ENCODE measurements at regions not wholly inside any gene's neighbourhood (a gene's known extent, or its start where the extent isn't known, plus 50 kb on each side); places are given as distances from the start of the nearest gene placed in this dataset.

DNA sequence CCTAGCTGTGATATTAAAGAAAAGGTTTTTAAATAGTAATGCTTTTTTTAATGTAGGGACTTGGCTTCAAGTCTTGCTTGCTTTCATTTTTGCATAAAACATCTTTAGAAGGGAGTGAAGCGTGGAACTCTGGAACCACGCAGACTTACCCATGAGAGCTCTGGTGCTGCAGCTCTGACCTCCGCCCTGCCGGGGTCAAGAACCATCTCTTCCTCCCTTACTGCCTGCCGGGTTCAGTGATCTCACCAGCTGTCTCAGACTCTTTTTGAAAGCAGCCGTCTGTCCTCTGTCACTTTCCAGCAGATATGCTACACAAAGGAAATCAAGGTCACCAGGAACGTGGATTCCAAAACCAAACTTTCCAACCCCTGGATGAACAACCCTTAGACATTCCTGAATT, 353.8 kb downstream of the GPR37 start:
- Histone ChIP-seq H4K20me1 (ENCODE audit: insufficient read depth, low read length) (no peaks in the 10 kb centered on the region), H3K27me3 (ENCODE audit: insufficient read depth, low read length, poor library complexity) (no peaks in the 10 kb centered on the region), H3K9ac (ENCODE audit: low read depth, low read length) (no peak overlapping the region), H2AFZ (ENCODE audit: low read depth, low read length) (no peak overlapping the region), H3K4me2 (ENCODE audit: insufficient read depth, low read length) (no peak overlapping the region), H3K79me2 (ENCODE audit: insufficient read depth, low read length) (no peaks in the 10 kb centered on the region), H3K27ac (ENCODE audit: low read length) (no peak overlapping the region), H3K4me3 (ENCODE audit: low read depth in 1 of 2, low read length in 2 of 2) (no peak overlapping the region), H3K9me3 (ENCODE audit: insufficient read depth, low read length, severe bottlenecking) (no peaks in the 10 kb centered on the region), H3K4me1 (ENCODE audit: insufficient read depth, low read length) (no peaks in the 10 kb centered on the region), H3K36me3 (ENCODE audit: insufficient read depth, low read length) (no peaks in the 10 kb centered on the region)
- no peak for TF ChIP-seq EZH2 (IDR thresholded peaks at IDR 0.05; ENCODE audit: borderline replicate concordance, low read depth, low read length, severe bottlenecking)
- TF ChIP-seq, protein P1, sequence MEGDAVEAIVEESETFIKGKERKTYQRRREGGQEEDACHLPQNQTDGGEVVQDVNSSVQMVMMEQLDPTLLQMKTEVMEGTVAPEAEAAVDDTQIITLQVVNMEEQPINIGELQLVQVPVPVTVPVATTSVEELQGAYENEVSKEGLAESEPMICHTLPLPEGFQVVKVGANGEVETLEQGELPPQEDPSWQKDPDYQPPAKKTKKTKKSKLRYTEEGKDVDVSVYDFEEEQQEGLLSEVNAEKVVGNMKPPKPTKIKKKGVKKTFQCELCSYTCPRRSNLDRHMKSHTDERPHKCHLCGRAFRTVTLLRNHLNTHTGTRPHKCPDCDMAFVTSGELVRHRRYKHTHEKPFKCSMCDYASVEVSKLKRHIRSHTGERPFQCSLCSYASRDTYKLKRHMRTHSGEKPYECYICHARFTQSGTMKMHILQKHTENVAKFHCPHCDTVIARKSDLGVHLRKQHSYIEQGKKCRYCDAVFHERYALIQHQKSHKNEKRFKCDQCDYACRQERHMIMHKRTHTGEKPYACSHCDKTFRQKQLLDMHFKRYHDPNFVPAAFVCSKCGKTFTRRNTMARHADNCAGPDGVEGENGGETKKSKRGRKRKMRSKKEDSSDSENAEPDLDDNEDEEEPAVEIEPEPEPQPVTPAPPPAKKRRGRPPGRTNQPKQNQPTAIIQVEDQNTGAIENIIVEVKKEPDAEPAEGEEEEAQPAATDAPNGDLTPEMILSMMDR (IDR thresholded peaks at IDR 0.05; ENCODE audit: borderline replicate concordance, extremely low read depth, low read length, poor library complexity, severe bottlenecking) = no peak
- ATAC-seq (ENCODE audit: insufficient read depth, low read depth) (no peak), DNase-seq (no peak)

DNA sequence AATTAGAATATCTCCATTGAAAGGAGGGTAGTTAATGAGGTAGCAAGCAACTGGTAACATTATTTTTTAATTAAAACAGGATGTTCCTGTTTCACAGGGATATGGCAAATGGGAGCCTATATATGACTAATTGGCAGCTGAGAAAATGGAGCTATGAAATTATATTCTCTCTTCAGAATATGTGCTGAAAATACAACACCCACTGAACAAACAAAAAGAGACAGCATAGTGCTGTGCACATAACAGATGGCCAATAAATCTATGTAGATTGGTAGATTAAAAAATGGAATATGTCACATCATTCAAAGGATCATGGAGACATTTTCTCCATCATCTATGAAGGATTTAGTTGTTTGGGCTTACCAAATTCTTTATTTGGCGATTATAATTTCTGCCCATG, 362.0 kb downstream of the GPR37 start:
- Histone ChIP-seq H2AFZ (ENCODE audit: low read depth, low read length) (no peak overlapping the region), H3K27me3 (ENCODE audit: insufficient read depth, low read length, poor library complexity) (no peaks in the 10 kb centered on the region), H3K4me2 (ENCODE audit: insufficient read depth, low read length) (no peak overlapping the region), H3K36me3 (ENCODE audit: insufficient read depth, low read length) (no peaks in the 10 kb centered on the region), H4K20me1 (ENCODE audit: insufficient read depth, low read length) (no peaks in the 10 kb centered on the region), H3K79me2 (ENCODE audit: insufficient read depth, low read length) (no peaks in the 10 kb centered on the region), H3K9ac (ENCODE audit: low read depth, low read length) (no peak overlapping the region), H3K4me1 (ENCODE audit: insufficient read depth, low read length) (no peaks in the 10 kb centered on the region), H3K9me3 (ENCODE audit: insufficient read depth, low read length, severe bottlenecking) (no peaks in the 10 kb centered on the region), H3K27ac (ENCODE audit: low read length) (no peak overlapping the region), H3K4me3 (ENCODE audit: low read depth in 1 of 2, low read length in 2 of 2) (no peak overlapping the region)
- TF ChIP-seq, protein P1 (IDR thresholded peaks at IDR 0.05; ENCODE audit: borderline replicate concordance, extremely low read depth, low read length, poor library complexity, severe bottlenecking) = no peak
- TF ChIP-seq EZH2 (IDR thresholded peaks at IDR 0.05; ENCODE audit: borderline replicate concordance, low read depth, low read length, severe bottlenecking) = no peak
- no peak for DNase-seq
- ATAC-seq (ENCODE audit: insufficient read depth, low read depth) = no peak

DNA sequence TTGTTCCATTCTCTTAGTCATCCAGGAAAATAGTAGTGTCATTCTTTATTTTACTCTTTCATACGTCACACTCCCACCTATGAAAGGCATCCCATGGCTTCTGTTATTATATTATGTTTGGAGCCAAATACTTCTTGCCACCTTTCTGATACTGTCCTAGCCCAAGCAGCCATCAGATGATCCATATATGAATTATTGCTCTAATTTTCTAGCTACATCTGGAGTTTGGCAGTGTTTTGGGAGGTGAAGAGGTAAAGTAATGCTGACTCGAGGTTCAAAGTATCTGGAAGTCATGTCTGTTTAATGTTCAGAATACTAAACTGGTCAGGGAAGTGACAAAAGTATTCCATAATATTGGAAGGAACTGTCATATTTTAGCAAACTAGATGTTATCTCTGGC, 362.5 kb downstream of the GPR37 start:
- H3K9me3 ChIP-seq (ENCODE audit: insufficient read depth, low read length, severe bottlenecking) = no peaks in the 10 kb centered on the region
- no peaks in the 10 kb centered on the region for H3K27me3 ChIP-seq (ENCODE audit: insufficient read depth, low read length, poor library complexity)
- no peak for ATAC-seq (ENCODE audit: insufficient read depth, low read depth)
- no peak overlapping the region for H2AFZ ChIP-seq (ENCODE audit: low read depth, low read length)
- no peaks in the 10 kb centered on the region for H3K79me2 ChIP-seq (ENCODE audit: insufficient read depth, low read length)
- no peaks in the 10 kb centered on the region for H3K4me1 ChIP-seq (ENCODE audit: insufficient read depth, low read length)
- H3K4me3 ChIP-seq (ENCODE audit: low read depth in 1 of 2, low read length in 2 of 2) = no peak overlapping the region
- TF ChIP-seq, protein P1 (IDR thresholded peaks at IDR 0.05; ENCODE audit: borderline replicate concordance, extremely low read depth, low read length, poor library complexity, severe bottlenecking) = no peak
- TF ChIP-seq EZH2 (IDR thresholded peaks at IDR 0.05; ENCODE audit: borderline replicate concordance, low read depth, low read length, severe bottlenecking) = no peak
- no peak overlapping the region for H3K4me2 ChIP-seq (ENCODE audit: insufficient read depth, low read length)
- no peak overlapping the region for H3K27ac ChIP-seq (ENCODE audit: low read length)
- H3K36me3 ChIP-seq (ENCODE audit: insufficient read depth, low read length) = no peaks in the 10 kb centered on the region
- no peak for DNase-seq
- no peak overlapping the region for H3K9ac ChIP-seq (ENCODE audit: low read depth, low read length)
- no peaks in the 10 kb centered on the region for H4K20me1 ChIP-seq (ENCODE audit: insufficient read depth, low read length)

DNA sequence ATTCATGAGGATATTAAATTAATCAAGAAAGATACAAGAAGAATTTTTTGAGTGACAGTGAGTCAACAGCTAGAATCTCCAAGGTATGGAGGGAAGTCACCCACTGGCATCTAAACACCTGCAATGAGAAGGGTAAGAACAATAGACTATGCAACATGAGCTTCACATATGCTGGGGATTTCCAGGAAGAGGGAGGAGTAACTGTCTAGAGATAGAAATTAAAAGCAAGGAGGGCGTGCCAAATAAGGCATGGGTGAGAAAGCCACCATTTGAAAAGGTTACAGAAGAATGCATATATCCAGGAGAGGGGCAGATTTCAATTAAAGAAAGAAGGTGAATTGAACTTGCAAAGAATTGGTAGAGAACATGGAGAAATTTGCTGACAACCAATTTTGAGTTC, 365.7 kb downstream of the GPR37 start:
- Histone ChIP-seq H3K27ac (ENCODE audit: low read length) (no peak overlapping the region), H3K79me2 (ENCODE audit: insufficient read depth, low read length) (no peaks in the 10 kb centered on the region), H3K4me1 (ENCODE audit: insufficient read depth, low read length) (no peaks in the 10 kb centered on the region), H3K36me3 (ENCODE audit: insufficient read depth, low read length) (no peaks in the 10 kb centered on the region), H4K20me1 (ENCODE audit: insufficient read depth, low read length) (no peaks in the 10 kb centered on the region), H2AFZ (ENCODE audit: low read depth, low read length) (no peak overlapping the region), H3K9ac (ENCODE audit: low read depth, low read length) (no peak overlapping the region), H3K4me2 (ENCODE audit: insufficient read depth, low read length) (no peak overlapping the region), H3K27me3 (ENCODE audit: insufficient read depth, low read length, poor library complexity) (no peaks in the 10 kb centered on the region), H3K4me3 (ENCODE audit: low read depth in 1 of 2, low read length in 2 of 2) (no peak overlapping the region), H3K9me3 (ENCODE audit: insufficient read depth, low read length, severe bottlenecking) (no peaks in the 10 kb centered on the region)
- ATAC-seq (ENCODE audit: insufficient read depth, low read depth) (no peak), DNase-seq (no peak)
- TF ChIP-seq, protein P1 (IDR thresholded peaks at IDR 0.05; ENCODE audit: borderline replicate concordance, extremely low read depth, low read length, poor library complexity, severe bottlenecking) = no peak
- no peak for TF ChIP-seq EZH2 (IDR thresholded peaks at IDR 0.05; ENCODE audit: borderline replicate concordance, low read depth, low read length, severe bottlenecking)
